OCI-LY3 (cell line): ENCODE measurements at regions not wholly inside any gene's neighbourhood (a gene's known extent, or its start where the extent isn't known, plus 50 kb on each side); places are given as distances from the start of the nearest gene placed in this dataset.

Experiments
- H2AFZ ChIP-seq: fragments of 200-600, 300-600 bp; shearing (Covaris generic); 2 replicates; pipeline ENCODE4 v1.6.0; 2014; ENCODE audit warnings: antibody characterized with exemption, low read depth, low read length
- H3K27ac ChIP-seq: fragments of 200-600, 300-600 bp; sonication (generic); 2 replicates; pipeline ENCODE4 v1.5.1; 2014; ENCODE audit warnings: mild to moderate bottlenecking, low read length, moderate library complexity, mixed read lengths
- H3K27me3 ChIP-seq: fragments of 200-600, 300-600 bp; sonication (generic); 2 replicates; pipeline ENCODE4 v1.6.1; 2014; ENCODE audit warnings: low read depth, low read length, mixed read lengths
- H3K36me3 ChIP-seq: fragments of 200-600, 300-600 bp; sonication (generic); replicated peaks from 2 replicates; pipeline ENCODE3; 2014; ENCODE audit warnings: low read depth, low read length, mixed read lengths
- H3K4me1 ChIP-seq: fragments of 300-600, 200-600 bp; sonication (generic); 2 replicates; pipeline ENCODE4 v1.6.1; 2014; ENCODE audit warnings: low read length, mixed read lengths
- H3K4me2 ChIP-seq: fragments of 200-600, 300-600 bp; sonication (generic); 2 replicates; pipeline ENCODE4 v1.6.1; 2014; ENCODE audit warnings: low read length, mixed read lengths
- H3K4me3 ChIP-seq: fragments of 300-600, 200-600 bp; sonication (generic); 2 replicates; pipeline ENCODE4 v1.5.1; 2014; ENCODE audit warnings: antibody characterized with exemption, mild to moderate bottlenecking, low read length, moderate library complexity
- H3K79me2 ChIP-seq: fragments of 300-600, 200-600 bp; shearing (Covaris generic); 2 replicates; pipeline ENCODE4 v1.6.1; 2014; ENCODE audit warnings: mild to moderate bottlenecking, low read length, mixed read lengths
- H3K9ac ChIP-seq: fragments of 300-600, 200-600 bp; shearing (Covaris generic); 2 replicates; pipeline ENCODE4 v1.6.0; 2014; ENCODE audit warnings: mild to moderate bottlenecking, low read length, moderate library complexity
- H3K9me3 ChIP-seq: fragments of 200-600, 300-600 bp; shearing (Covaris generic); 2 replicates; pipeline ENCODE4 v1.6.1; 2014; ENCODE audit warnings: low read length, mixed read lengths; ENCODE audit not compliant: insufficient read depth
- H4K20me1 ChIP-seq: fragments of 200-600, 300-600 bp; sonication (generic); 2 replicates; pipeline ENCODE4 v1.6.1; 2016; ENCODE audit warnings: low read length, mixed read lengths; ENCODE audit not compliant: insufficient read depth
- CTCF ChIP-seq: fragments of 200-600, 300-600 bp; sonication (generic); IDR thresholded peaks from 2 replicates; pipeline ENCODE4 v1.5.1; 2014; ENCODE audit warnings: antibody characterized with exemption, low read length, low read depth
- EZH2phosphoT487 ChIP-seq: fragments of 200-600 bp; shearing (Covaris generic); IDR thresholded peaks from 2 replicates; pipeline ENCODE4 v1.6.1; 2018; ENCODE audit warnings: antibody characterized with exemption, mixed run types, low read depth

GRCh38 chr12:92297405-92297804 is 151.8 kb upstream of the BTG1 start:
- peaks cover 4% of the 10 kb centered on the region for H3K36me3 ChIP-seq
- peak overlapping the region; percentile 58 for H3K4me2 ChIP-seq
- no peaks in the 10 kb centered on the region for H4K20me1 ChIP-seq
- H3K79me2 ChIP-seq = no peaks in the 10 kb centered on the region
- peaks cover 53% of the 10 kb centered on the region for H3K4me1 ChIP-seq
- 0 out of 2 replicates have a peak overlapping the region, but pooled peaks have one; percentile 2 for H3K4me3 ChIP-seq
- peak overlapping the region; percentile 83 for H3K27ac ChIP-seq
- H3K9me3 ChIP-seq = no peaks in the 10 kb centered on the region
- peak overlapping the region; percentile 50; the same call in 1 of the 2 replicates for H3K9ac ChIP-seq
- no peaks in the 10 kb centered on the region for H3K27me3 ChIP-seq
- peak overlapping the region; percentile 86 for H2AFZ ChIP-seq
- TF ChIP-seq CTCF (no peak), EZH2phosphoT487 (no peak)

- no peaks in the 10 kb centered on the region for H4K20me1 ChIP-seq
- no peak overlapping the region for H3K4me3 ChIP-seq
- H3K27ac ChIP-seq = no peak overlapping the region
- peaks cover 4% of the 10 kb centered on the region for H3K36me3 ChIP-seq
- H2AFZ ChIP-seq = no peak overlapping the region
- no peak overlapping the region for H3K9ac ChIP-seq
- H3K4me2 ChIP-seq = no peak overlapping the region
- TF ChIP-seq EZH2phosphoT487 = no peak
- TF ChIP-seq CTCF = no peak
- no peaks in the 10 kb centered on the region for H3K79me2 ChIP-seq
- H3K4me1 ChIP-seq = peaks cover 34% of the 10 kb centered on the region
- H3K27me3 ChIP-seq = no peaks in the 10 kb centered on the region
- H3K9me3 ChIP-seq = no peaks in the 10 kb centered on the region
Measured at GRCh38 chr12:92295523-92295922, 149.9 kb upstream of the BTG1 start.

GRCh38 chr12:92294676-92295440 is 149.2 kb upstream of the BTG1 start:
- no peaks in the 10 kb centered on the region for H3K27me3 ChIP-seq
- H3K4me2 ChIP-seq = no peak overlapping the region
- H4K20me1 ChIP-seq = no peaks in the 10 kb centered on the region
- no peak overlapping the region for H3K27ac ChIP-seq
- H3K36me3 ChIP-seq = no peaks in the 10 kb centered on the region
- no peaks in the 10 kb centered on the region for H3K79me2 ChIP-seq
- H3K4me3 ChIP-seq = no peak overlapping the region
- no peak for TF ChIP-seq CTCF
- TF ChIP-seq EZH2phosphoT487 = no peak
- no peak overlapping the region for H2AFZ ChIP-seq
- H3K9ac ChIP-seq = no peak overlapping the region
- peaks cover 28% of the 10 kb centered on the region for H3K4me1 ChIP-seq
- no peaks in the 10 kb centered on the region for H3K9me3 ChIP-seq

- TF ChIP-seq EZH2phosphoT487 (no peak), CTCF (no peak)
- no peak overlapping the region for H3K4me3 ChIP-seq
- H4K20me1 ChIP-seq = no peaks in the 10 kb centered on the region
- H3K9ac ChIP-seq = no peak overlapping the region
- no peak overlapping the region for H2AFZ ChIP-seq
- no peak overlapping the region for H3K4me2 ChIP-seq
- peaks cover 14% of the 10 kb centered on the region for H3K4me1 ChIP-seq
- H3K9me3 ChIP-seq = no peaks in the 10 kb centered on the region
- no peaks in the 10 kb centered on the region for H3K36me3 ChIP-seq
- no peaks in the 10 kb centered on the region for H3K27me3 ChIP-seq
- H3K27ac ChIP-seq = no peak overlapping the region
- no peaks in the 10 kb centered on the region for H3K79me2 ChIP-seq
Measured at GRCh38 chr12:92292016-92292415, 146.4 kb upstream of the BTG1 start.
